Activated CD4-positive, alpha-beta T cell treated with anti-CD3 and anti-CD28 coated beads, Interleukin-2, amount 50 U/mL, for 24 hours (primary cell): ENCODE measurements at regions not wholly inside any gene's neighbourhood (a gene's known extent, or its start where the extent isn't known, plus 50 kb on each side); places are given as distances from the start of the nearest gene placed in this dataset.

Source experiments
- DNase-seq, 2 donors: peaks; one replicate each; pipeline ENCODE4 v3.0.0-alpha.2; 2020; ENCODE audit warnings: low read depth in 1 of 2, low spot score in 1 of 2

DNA sequence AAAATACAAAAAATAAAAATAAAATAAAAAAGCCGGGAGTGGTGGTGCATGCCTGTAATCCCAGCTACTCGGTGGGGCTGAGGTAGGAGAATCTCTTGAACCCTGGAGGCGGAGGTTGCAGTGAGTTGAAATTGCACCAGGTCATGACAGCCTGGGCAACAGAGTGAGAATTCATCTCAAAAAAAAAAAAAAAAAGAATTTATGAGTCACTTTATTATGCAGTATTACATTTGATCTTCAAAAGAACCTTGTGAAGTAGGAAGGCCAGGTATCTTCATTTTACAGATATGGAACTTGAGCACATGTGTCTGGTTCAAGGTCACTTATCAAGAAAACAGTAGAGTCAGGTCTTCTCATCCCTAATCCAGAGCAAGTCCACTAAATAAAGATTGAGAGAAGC is 459.4 kb upstream of the HNRNPA3 start:
- no peak for DNase-seq

DNA sequence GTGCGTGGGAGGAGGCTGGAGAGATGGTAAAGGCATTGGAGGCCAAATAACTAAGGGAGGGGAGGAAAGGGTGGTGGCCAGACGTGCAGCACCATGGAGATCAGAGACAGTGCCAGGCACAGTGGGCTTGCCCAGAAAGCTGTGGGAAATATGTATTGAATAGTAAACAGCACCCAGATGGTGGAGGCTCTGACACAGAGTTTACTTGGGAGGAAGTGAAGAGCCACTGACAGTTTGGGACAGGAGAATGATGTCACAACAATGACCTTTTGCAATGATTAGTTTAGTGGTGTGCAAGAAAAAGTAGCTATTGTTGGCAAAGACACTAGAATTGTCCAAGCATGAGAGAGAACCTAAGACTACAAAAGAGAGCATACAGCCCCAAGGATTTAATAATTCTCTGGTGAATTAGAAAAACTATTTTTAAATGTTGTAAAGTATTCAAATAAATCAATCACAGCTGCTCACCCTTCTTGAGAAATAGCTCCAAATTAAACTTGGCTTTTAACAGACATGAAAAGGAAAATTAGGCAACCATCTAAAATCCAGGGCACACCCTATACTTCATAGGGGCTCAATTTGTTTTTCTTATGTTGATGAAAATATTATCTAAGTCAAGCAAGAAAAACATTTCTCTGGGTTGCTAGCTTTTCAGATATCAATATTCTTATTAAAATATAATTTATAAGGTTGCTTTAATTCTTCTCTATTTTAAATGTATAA is 458.7 kb upstream of the HNRNPA3 start:
- DNase-seq = no peak

DNA sequence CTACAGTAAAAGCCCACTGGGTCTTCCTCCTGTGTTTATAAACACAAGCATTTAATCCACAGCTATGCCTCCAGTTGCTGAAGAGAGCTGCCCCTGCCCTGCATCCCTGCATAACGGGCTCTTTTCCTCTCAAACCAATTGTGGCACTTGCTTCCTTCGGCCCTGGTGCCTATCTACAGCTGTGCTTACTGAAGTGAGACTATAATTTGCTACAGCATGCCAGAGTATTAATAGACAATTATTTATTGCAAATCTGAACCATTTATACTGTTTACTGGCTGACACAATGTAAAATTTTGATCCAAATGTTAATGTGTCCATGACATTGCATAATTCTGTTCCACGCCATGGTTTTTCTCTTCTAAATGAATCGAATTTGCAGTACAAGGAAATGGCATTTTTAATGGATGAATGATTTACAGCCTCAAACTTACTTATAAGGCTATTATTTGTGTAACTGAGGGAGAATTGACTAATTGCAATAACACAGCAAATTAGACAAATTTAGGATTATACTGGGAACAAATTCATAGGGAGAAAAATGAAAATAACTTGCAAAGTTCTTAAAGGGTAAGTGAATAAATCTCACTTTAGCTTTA is 457.0 kb upstream of the HNRNPA3 start:
- DNase-seq = no peak

DNA sequence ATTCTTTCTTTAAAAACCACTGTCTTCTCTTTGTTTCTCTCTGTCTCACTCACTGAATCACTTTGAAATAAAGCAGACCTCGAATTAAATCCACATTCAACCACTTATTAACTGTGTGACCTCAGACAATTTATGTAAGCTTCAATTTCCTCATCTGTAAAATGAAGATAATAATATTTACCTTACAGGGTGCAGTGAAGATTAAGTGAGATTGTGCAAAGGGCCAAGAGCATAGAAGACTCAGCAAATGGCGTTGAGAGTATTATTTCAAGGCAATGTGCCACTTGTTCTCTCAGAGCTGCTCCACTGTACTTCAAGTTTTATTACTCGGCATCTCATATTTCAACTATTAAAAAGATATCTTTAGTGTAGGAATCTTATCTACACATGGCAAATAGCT is 454.2 kb upstream of the HNRNPA3 start:
- no peak for DNase-seq

DNA sequence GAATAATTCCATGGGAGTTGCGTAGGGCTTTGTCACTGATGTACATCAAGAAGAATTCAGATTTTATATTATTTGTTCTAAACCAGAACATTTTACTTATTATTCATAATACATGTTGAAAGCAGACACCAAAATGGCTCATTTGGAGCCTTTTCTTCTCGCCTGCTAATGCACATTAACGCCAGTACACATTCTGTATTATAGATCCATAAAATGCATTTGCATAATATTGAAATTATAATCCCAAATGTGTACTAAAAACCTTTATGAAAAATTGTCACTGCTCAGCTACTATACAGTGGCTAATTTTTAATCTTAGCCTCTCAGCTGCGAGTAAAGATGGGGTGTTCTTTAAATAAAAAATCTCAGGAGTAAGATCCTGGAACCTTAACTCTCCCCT is 452.2 kb upstream of the HNRNPA3 start:
- DNase-seq = no peak

DNA sequence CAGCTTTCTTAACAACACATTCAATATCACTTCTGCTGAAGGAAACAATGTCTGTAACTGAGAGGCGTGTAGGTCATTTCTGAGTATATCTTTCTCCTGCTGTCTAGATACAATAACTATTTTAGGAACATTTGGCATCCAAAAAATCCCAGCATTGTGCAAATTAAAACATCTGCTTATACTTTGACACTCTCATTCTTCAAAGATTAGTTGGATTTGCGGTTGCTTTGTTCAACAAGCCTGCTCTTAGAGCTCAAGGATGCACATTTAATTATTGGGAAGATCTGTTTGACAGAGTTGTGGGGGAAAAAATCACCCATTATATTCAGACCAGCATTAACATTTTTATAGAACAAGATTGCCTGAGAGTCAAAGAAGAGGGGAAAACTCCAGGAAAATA is 449.5 kb upstream of the HNRNPA3 start:
- DNase-seq = no peak

DNA sequence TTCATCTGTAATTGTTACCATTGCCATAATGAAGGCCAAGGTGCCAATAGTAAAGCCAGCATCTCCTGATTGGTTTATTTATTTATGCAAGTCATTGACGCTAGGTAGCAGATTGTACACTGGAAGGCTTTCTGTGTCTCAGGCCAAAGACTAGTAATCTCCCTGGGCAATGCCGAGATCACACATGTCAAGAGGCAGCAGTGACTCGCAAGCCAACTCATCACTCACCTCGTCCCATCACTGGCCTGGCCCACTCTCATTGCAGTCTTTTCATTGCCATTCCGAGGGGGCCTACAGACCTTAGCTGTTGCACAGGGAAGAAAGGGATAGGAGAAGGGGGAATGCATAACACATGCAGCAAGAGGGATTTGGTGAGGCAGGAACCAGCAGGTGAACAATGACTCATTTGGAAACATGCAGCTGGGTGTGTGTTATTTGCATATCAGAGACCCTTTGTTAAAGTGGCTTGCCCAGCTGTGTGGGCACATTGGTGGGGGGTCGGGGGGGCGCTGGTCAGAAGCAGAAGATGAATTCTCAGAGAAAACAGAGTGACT is 448.7 kb upstream of the HNRNPA3 start:
- no peak for DNase-seq

DNA sequence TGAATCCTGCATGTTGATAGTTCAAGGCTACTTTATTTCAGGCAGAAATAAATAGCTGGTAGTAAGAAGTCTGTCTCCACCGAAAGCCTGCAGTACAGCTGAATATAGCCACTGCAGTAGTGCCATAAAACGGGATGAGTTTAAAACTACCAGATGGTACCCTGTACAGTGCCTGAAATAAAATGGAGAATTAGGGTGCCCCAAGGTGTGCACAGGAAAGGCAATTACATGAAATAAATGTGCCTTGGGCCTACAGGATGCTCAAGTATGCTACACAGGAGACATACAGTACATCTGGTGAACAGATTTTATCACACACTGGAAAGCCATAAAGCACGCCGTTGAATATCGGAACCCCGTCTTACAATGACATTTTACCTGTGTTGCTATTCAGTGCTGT is 447.7 kb upstream of the HNRNPA3 start:
- no peak for DNase-seq

DNA sequence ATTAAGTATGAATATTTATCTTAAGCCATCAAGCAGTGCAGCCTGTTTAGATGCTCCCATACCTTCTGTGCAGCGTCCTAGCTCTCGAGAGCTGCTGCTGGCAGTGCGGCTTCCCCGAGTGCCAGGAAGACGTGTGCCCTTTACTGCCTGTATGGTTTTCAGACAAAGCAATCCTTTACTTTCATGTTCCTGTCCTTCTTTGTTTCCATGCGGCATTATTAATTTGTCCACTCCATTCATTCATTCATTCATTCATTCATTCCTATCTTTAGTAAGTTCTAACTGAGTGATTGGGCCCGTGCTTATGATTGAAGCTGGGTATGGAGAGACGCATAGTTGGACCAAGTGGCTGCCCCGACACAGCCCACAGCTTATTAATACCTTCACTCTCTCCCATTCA is 446.6 kb upstream of the HNRNPA3 start:
- DNase-seq = no peak

DNA sequence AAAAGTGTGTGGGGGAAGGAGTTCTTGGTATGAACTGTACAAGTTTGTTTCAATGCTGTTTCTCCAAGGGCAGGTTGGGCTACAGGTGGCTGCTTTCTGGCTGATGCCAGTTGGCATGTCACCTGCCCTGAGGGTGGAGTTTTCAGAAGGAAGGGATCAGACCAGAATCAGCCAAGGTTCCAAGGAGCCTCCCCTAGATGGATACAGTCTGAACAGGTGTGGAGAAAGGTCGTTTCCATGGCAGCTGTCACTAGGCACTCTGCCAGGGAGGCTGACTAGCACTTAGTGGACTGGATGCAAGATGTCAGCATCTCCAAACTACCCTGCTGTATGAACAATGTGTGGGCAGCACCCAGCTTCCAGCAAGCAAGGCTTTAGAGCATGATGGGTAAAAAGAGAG is 444.4 kb upstream of the HNRNPA3 start:
- DNase-seq = no peak

DNA sequence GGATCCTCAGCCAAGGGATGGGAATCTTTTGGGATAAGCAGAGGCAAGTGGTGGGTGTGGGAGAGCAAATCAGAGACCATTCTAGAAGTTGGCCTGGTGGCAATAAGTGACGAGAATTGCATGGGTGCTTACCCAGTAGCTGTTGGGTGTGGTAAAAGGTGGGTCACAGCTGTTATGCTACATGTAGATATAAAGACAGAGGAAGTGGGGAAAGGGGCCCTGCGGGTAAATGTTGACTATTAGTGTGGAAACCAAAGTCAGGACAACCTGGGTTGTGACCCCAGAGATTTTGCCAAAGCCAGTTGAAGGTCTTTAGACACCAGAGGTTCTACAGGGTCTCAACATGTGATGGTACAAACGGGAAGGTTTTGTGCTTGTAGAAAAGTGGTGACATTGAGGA is 443.6 kb upstream of the HNRNPA3 start:
- no peak for DNase-seq

DNA sequence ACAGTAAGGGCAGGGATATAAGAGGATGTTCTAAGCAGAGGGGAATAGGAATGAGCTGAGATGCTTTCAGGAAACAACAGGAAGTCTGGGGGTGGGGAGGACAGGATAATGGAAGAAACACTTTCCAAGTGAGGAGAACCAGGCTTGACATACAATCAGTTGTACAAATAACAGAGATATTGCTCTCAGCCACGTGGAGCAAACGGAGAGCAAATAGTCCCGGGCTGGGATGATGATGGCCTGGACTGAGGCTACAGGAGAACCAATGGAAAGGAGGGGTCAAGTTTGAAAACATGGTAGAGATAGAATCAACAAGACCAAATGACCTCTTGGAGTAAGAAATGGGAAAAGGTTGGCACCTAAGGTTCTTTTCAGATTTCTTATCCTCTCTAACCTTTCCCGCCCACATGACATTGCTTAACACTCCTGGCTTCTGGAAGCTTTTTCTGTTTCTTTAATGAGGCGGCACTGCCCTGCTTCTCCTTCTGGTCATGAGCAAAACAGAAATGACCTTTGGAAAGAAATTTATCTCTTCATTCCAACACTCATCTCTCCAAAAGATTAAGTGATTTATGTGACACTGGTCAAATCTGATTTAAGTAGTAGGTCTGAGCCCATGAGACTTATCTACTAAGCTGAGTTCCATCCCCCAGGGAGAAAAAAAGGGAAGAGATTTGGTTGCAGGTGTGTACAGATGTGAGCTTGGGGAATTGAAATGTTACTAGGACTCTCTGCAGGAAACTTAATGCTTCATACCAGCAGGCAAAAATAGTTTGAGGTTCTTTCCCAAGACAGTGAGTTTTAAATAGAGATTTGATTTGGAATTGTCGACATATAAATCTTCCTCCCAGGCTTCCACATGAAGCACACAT is 442.9 kb upstream of the HNRNPA3 start:
- no peak for DNase-seq

DNA sequence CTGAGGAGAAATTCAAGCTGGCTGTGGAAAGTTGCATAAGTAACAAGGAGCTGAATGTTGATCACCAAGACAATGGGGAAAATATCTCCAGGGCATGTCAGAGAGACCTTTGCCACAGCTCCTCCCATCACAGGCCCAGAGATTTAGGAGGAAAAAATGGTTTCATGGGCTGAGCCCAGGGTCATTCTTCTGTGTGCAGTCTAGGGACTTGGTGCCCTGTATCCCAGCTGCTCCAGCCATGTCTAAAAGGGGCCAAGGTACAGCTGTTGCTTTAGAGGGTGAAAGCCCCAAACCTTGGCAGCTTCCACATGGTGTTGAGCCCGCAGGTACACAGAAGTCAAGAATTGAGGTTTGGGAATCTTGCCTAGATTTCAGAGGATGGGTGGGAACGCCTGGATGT is 439.8 kb upstream of the HNRNPA3 start:
- no peak for DNase-seq

DNA sequence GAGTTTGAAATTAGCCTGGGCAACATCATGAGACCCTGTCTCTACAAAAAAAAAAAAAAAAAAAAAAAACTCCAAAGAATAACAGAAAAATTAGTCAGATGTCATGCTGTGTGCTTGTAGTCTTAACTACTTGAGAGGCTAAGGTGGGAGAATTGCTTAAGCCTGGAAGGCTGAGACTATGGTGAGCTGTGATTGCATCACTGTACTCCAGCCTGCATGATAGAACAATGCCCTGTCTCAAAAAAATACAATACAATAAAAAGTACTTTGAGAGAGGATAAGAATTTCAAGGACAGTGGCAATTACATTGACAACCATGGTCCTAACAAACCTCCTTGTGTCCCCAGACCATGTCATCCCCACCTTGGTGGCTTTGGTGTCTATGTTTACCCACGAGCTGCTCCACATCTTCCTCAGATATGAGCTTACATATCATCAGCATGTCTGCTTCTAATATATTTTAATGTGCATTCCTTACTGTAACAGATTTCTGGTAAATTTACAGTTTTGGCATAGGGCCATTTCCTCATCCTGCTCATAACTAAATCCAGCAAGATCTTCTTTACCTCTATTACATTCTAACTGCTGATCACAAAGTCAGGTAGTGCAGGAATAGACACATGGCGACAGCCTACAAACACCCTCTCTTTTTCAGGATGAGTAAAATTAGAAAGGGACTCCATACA is 437.7 kb upstream of the HNRNPA3 start:
- DNase-seq = no peak

DNA sequence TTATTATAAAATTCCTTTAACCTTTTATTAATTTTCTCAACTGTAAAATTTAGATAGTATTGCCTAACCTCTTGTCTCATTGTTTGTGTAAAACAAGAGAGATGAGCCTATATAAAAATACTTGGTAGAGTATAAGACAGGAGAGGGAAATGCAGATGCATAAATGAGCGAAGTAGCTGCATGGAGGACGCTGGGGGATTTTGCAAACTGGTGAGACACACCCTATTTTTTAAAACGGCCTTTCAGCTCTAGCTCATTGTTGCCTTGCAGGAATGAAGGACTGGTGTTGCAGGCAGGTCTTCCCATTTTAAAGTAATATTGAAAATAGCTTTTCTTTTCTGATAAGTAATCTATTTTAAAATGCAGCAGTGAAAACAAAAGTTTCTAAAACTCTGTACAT is 435.3 kb upstream of the HNRNPA3 start:
- no peak for DNase-seq

DNA sequence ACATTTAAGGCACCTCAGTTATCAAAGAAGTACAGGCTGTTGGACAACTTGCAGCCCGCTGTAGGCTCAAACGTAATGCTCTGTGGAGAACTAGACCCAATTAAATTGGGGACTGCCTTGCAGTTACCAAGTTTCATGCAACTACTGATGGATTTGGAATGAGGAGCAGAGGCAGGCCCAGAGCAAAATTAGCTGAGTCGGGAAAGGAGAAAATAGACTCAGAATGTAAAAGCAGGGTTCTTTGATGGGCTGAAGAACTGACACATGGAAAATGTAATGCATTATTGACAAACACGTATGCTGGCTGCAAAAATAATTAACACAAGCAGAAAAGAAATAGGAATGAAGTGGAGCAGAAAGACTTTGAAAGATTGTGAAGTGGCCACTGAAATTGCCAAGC is 432.7 kb upstream of the HNRNPA3 start:
- DNase-seq = no peak

DNA sequence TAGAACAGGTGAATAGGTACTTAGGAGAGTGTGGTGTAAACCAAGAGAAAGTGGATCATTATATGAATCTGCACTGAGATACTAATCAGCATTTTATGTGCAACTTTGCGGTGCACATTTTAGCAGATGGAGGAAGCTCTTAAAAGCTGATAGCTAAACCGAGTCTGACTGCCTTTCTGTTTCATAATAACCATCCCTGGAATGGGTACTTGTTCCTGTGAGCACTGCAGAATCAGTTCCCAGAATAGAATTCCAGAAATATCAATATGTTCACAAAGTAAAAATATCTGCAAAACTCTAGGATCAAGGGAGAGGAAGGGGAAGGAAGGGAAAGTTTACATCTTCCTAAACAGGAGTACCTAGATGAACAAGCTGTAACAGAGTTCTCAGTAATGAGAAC is 432.2 kb upstream of the HNRNPA3 start:
- DNase-seq = no peak

DNA sequence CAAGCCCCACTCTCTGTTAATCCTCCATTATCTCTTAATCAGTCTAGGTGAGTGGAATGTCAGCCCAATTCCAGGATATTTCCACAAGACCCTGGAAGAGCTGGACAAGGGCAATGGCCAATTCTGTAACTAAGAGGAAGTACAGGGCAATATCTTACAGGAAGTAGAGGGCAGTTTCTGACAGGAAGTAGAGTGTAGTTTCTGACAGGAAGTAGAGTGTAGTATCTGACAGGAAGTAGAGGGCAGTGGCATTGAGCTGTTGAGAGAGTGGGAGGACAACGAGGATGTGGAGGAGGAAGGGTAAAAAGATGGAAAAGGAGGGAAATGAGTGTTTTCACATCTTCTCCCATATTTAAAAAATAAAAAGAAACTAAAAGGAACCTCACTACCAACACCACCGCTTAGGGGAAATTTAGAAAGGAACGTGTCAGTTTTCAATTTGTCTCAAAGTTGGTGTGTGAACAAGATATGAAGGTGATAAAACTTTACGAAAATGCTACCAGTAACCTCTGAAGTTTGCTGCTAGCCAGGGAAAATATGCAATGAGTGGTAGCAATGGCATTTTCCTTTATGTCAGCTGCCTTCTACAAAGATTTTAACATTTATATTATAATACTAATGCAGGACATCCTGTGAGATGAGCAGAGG is 430.9 kb upstream of the HNRNPA3 start:
- DNase-seq = no peak

DNA sequence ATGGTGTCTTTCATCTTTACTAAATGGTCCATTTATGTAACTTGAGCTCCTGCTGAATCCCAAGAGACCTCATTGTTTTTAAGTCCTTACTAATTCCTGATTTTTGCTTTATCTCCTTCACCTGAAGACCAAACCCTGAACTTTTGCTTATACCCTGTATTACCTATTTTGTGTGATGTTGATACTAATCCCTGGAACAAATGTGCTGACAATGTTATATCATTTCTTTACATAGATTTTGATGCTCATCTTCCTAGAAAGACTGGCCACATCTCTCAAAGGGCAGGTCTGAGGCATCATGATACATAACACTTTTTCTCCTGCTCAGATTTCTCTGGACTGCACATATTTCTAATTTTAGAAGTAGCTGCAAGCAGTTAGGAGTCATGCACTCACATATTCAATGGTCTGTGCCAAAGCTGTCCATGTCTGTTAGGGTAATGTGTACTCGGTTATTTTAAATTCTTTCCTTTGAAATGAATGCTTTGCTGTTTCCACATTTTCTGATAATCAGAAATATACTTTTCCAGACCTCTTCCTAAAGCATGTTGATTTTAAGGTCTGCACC is 427.9 kb upstream of the HNRNPA3 start:
- DNase-seq = no peak

DNA sequence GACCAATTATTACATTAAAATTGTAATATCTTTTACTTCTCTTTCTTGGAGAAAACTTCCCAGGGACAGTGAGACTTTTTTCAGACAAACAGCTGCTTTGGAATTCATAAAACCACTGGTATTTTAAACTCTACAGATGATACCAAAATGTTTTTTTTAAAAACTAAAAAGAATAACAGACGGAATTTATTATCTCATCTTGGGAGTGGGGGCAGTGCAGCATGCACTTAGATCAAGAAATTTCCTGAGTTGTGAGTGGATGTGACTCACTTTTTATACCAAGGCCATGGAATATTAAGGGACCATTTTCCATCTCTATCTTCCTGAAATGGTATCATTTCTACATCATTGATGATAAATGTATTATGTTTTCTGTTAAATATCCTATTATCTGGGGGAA is 422.8 kb upstream of the HNRNPA3 start:
- DNase-seq = no peak

DNA sequence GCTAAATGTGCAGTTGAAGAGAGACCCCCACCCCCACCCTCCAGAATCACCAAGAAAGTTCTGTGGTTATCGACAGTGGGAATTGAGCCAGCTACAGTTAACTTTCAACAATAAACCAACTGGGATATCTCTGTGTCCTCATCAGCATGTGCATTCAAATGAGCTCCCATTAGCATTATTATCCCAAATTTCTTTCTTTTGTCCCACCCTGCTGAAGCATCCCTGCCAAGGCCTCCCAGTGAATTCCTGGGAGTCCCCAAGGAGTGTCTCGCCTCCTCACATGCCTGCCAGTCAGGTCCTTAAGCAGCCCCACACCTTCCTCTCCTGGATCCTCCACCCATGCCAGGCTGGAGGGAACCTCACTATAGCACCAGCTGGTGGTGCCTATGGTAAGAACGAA is 422.1 kb upstream of the HNRNPA3 start:
- DNase-seq = no peak
